ENCODE measurements at regions not wholly inside any gene's neighbourhood (a gene's known extent, or its start where the extent isn't known, plus 50 kb on each side); places are given as distances from the start of the nearest gene placed in this dataset.

DNA sequence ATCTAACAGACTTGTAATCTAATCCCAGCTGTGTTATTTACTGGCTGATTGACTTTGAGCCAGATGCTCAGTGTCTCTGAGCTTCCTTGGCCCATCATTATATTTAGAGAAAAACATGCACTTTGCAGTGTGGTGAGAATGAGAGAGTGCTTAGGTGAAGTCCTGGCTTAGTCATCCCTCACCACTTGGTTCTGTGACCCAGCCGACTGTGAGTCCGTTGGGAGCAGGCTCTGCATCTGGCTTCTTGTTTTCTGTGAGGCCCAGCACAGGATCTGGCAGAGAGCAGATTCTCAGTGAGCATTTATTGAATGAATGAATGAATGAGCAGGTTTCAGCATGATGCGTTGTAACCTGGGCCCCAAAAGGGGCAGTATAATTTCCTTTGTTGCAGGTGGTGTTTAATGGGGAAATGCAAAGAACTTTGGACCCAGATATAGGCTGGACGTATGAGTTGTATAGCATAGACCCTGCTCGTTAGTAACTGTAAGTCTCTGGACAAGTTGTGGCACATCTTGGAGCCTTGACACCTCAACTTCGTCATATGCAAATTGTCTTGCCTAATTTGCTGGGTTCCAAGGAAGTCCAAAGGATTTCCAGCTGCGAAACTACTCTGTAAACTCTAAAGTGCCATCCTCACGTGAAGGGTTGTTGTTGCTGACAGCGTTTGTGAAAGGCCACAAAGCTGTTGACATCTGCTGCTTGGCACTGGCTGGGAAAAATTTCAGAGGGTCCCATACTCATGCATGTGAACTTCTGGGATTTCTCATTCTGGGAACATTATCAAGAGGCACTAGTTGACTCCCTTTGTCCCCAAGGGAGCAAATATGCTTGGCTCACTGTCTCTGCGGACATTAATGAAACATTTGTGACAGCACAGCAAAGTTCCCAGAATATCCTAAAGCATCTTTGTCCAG lies 138.8 kb upstream of the USP24 start:
- no peak for TF ChIP-seq POLR2A (IDR thresholded peaks at IDR 0.05)
- TF ChIP-seq, protein P1, sequence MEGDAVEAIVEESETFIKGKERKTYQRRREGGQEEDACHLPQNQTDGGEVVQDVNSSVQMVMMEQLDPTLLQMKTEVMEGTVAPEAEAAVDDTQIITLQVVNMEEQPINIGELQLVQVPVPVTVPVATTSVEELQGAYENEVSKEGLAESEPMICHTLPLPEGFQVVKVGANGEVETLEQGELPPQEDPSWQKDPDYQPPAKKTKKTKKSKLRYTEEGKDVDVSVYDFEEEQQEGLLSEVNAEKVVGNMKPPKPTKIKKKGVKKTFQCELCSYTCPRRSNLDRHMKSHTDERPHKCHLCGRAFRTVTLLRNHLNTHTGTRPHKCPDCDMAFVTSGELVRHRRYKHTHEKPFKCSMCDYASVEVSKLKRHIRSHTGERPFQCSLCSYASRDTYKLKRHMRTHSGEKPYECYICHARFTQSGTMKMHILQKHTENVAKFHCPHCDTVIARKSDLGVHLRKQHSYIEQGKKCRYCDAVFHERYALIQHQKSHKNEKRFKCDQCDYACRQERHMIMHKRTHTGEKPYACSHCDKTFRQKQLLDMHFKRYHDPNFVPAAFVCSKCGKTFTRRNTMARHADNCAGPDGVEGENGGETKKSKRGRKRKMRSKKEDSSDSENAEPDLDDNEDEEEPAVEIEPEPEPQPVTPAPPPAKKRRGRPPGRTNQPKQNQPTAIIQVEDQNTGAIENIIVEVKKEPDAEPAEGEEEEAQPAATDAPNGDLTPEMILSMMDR (IDR thresholded peaks at IDR 0.05), result no peak

Measured in tibial nerve (tissue), 3 donors.